ENCODE measurements at regions not wholly inside any gene's neighbourhood (a gene's known extent, or its start where the extent isn't known, plus 50 kb on each side); places are given as distances from the start of the nearest gene placed in this dataset.

GRCh38 chr13:34350671-34351070, 532.7 kb downstream of the RFC3 start:
- Histone ChIP-seq H3K4me3 (ENCODE audit: low read depth in 1 of 2, low read length in 2 of 2) (no peak overlapping the region), H3K4me2 (ENCODE audit: insufficient read depth, low read length) (no peak overlapping the region), H2AFZ (ENCODE audit: low read depth, low read length) (no peak overlapping the region), H3K9me3 (ENCODE audit: insufficient read depth, low read length, severe bottlenecking) (no peaks in the 10 kb centered on the region), H3K27me3 (ENCODE audit: insufficient read depth, low read length, poor library complexity) (peaks cover under 1% of the 10 kb centered on the region), H3K4me1 (ENCODE audit: insufficient read depth, low read length) (no peaks in the 10 kb centered on the region), H4K20me1 (ENCODE audit: insufficient read depth, low read length) (no peaks in the 10 kb centered on the region), H3K9ac (ENCODE audit: low read depth, low read length) (no peak overlapping the region), H3K36me3 (ENCODE audit: insufficient read depth, low read length) (no peaks in the 10 kb centered on the region), H3K79me2 (ENCODE audit: insufficient read depth, low read length) (no peaks in the 10 kb centered on the region), H3K27ac (ENCODE audit: low read length) (no peak overlapping the region)
- TF ChIP-seq EZH2 (IDR thresholded peaks at IDR 0.05; ENCODE audit: borderline replicate concordance, low read depth, low read length, severe bottlenecking), result no peak
- no peak for TF ChIP-seq CTCF (IDR thresholded peaks at IDR 0.05; ENCODE audit: borderline replicate concordance, extremely low read depth, low read length, poor library complexity, severe bottlenecking)
- no peak for DNase-seq
- ATAC-seq (ENCODE audit: insufficient read depth, low read depth), result no peak

GRCh38 chr13:34351134-34351533, 533.2 kb downstream of the RFC3 start:
- TF ChIP-seq EZH2 (IDR thresholded peaks at IDR 0.05; ENCODE audit: borderline replicate concordance, low read depth, low read length, severe bottlenecking) (no peak), CTCF (IDR thresholded peaks at IDR 0.05; ENCODE audit: borderline replicate concordance, extremely low read depth, low read length, poor library complexity, severe bottlenecking) (no peak)
- H3K79me2 ChIP-seq (ENCODE audit: insufficient read depth, low read length), result no peaks in the 10 kb centered on the region
- no peak overlapping the region for H3K9ac ChIP-seq (ENCODE audit: low read depth, low read length)
- H3K27me3 ChIP-seq (ENCODE audit: insufficient read depth, low read length, poor library complexity), result no peaks in the 10 kb centered on the region
- no peaks in the 10 kb centered on the region for H3K4me1 ChIP-seq (ENCODE audit: insufficient read depth, low read length)
- ATAC-seq (ENCODE audit: insufficient read depth, low read depth) (no peak), DNase-seq (no peak)
- no peak overlapping the region for H3K4me2 ChIP-seq (ENCODE audit: insufficient read depth, low read length)
- no peaks in the 10 kb centered on the region for H3K36me3 ChIP-seq (ENCODE audit: insufficient read depth, low read length)
- no peak overlapping the region for H3K27ac ChIP-seq (ENCODE audit: low read length)
- H3K4me3 ChIP-seq (ENCODE audit: low read depth in 1 of 2, low read length in 2 of 2), result no peak overlapping the region
- H2AFZ ChIP-seq (ENCODE audit: low read depth, low read length), result no peak overlapping the region
- no peaks in the 10 kb centered on the region for H3K9me3 ChIP-seq (ENCODE audit: insufficient read depth, low read length, severe bottlenecking)
- no peaks in the 10 kb centered on the region for H4K20me1 ChIP-seq (ENCODE audit: insufficient read depth, low read length)

GRCh38 chr13:34352958-34353357, 535.0 kb downstream of the RFC3 start:
- no peak for TF ChIP-seq EZH2 (IDR thresholded peaks at IDR 0.05; ENCODE audit: borderline replicate concordance, low read depth, low read length, severe bottlenecking)
- no peak for TF ChIP-seq CTCF (IDR thresholded peaks at IDR 0.05; ENCODE audit: borderline replicate concordance, extremely low read depth, low read length, poor library complexity, severe bottlenecking)
- Histone ChIP-seq H3K79me2 (ENCODE audit: insufficient read depth, low read length) (no peaks in the 10 kb centered on the region), H3K9me3 (ENCODE audit: insufficient read depth, low read length, severe bottlenecking) (no peaks in the 10 kb centered on the region), H3K4me1 (ENCODE audit: insufficient read depth, low read length) (no peaks in the 10 kb centered on the region), H3K9ac (ENCODE audit: low read depth, low read length) (no peak overlapping the region), H3K27me3 (ENCODE audit: insufficient read depth, low read length, poor library complexity) (no peaks in the 10 kb centered on the region), H4K20me1 (ENCODE audit: insufficient read depth, low read length) (no peaks in the 10 kb centered on the region), H3K4me3 (ENCODE audit: low read depth in 1 of 2, low read length in 2 of 2) (no peak overlapping the region), H3K4me2 (ENCODE audit: insufficient read depth, low read length) (no peak overlapping the region), H3K27ac (ENCODE audit: low read length) (no peak overlapping the region), H2AFZ (ENCODE audit: low read depth, low read length) (no peak overlapping the region), H3K36me3 (ENCODE audit: insufficient read depth, low read length) (no peaks in the 10 kb centered on the region)
- ATAC-seq (ENCODE audit: insufficient read depth, low read depth), result no peak
- no peak for DNase-seq

Data from DND-41 (cell line).